Mesendoderm (in vitro differentiated cells): ENCODE measurements at regions not wholly inside any gene's neighbourhood (a gene's known extent, or its start where the extent isn't known, plus 50 kb on each side); places are given as distances from the start of the nearest gene placed in this dataset.

Experiments
- DNase-seq: peaks from one replicate; pipeline ENCODE4 v3.0.0; 2013
- H2AK5ac ChIP-seq: 2 replicates; pipeline ENCODE4 v1.6.1; 2013; ENCODE audit warnings: low read length, inconsistent platforms
- H2BK120ac ChIP-seq: 2 replicates; pipeline ENCODE4 v1.6.1; 2013; ENCODE audit warnings: low read depth, mild to moderate bottlenecking, low read length, moderate library complexity, mixed read lengths
- H2BK15ac ChIP-seq: replicated peaks from 2 replicates; pipeline ENCODE4 v1.6.1; 2013; ENCODE audit warnings: low read depth, mild to moderate bottlenecking, moderate library complexity
- H2BK5ac ChIP-seq: 2 replicates; pipeline ENCODE4 v1.6.1; 2013; ENCODE audit warnings: low read length, inconsistent platforms
- H3K18ac ChIP-seq: 2 replicates; pipeline ENCODE4 v1.6.1; 2013; ENCODE audit warnings: mild to moderate bottlenecking, low read length, mixed read lengths
- H3K23ac ChIP-seq: one replicate; pipeline ENCODE4 v1.6.1; 2013; ENCODE audit warnings: low read length
- H3K27ac ChIP-seq: 2 replicates; pipeline ENCODE4 v1.5.1; 2013; ENCODE audit warnings: low read depth, mild to moderate bottlenecking, inconsistent platforms, low read length, moderate library complexity
- H3K27me3 ChIP-seq: 2 replicates; pipeline ENCODE4 v1.6.1; 2013; ENCODE audit warnings: low read length, control low read depth, mild to moderate bottlenecking, inconsistent platforms; ENCODE audit not compliant: insufficient read depth, poor library complexity
- H3K36me3 ChIP-seq: 2 replicates; pipeline ENCODE4 v1.6.1; 2013; ENCODE audit warnings: low read length, inconsistent platforms; ENCODE audit not compliant: control insufficient read depth, insufficient read depth
- H3K4ac ChIP-seq: one replicate; pipeline ENCODE4 v1.6.1; 2013; ENCODE audit warnings: low read depth, mild to moderate bottlenecking, low read length, moderate library complexity
- H3K4me1 ChIP-seq: 2 replicates; pipeline ENCODE4 v1.6.1; 2013; ENCODE audit warnings: low read depth, low read length, inconsistent platforms; ENCODE audit not compliant: control insufficient read depth
- H3K4me2 ChIP-seq: 2 replicates; pipeline ENCODE4 v1.6.1; 2013; ENCODE audit warnings: low read length
- H3K4me3 ChIP-seq: 2 replicates; pipeline ENCODE4 v1.5.1; 2013; ENCODE audit warnings: mild to moderate bottlenecking, low read length
- H3K56ac ChIP-seq: one replicate; pipeline ENCODE4 v1.6.1; 2013; ENCODE audit warnings: low read length
- H3K79me1 ChIP-seq: 2 replicates; pipeline ENCODE4 v1.6.1; 2013; ENCODE audit warnings: low read length, inconsistent platforms
- H3K79me2 ChIP-seq: 2 replicates; pipeline ENCODE4 v1.6.1; 2013; ENCODE audit warnings: mild to moderate bottlenecking, low read length; ENCODE audit not compliant: control insufficient read depth, insufficient read depth
- H3K9ac ChIP-seq: 2 replicates; pipeline ENCODE4 v1.6.1; 2013; ENCODE audit warnings: low read length, inconsistent platforms
- H4K5ac ChIP-seq: one replicate; pipeline ENCODE4 v1.6.1; 2013; ENCODE audit warnings: low read length
- H4K8ac ChIP-seq: one replicate; pipeline ENCODE4 v1.6.1; 2013; ENCODE audit warnings: low read depth, mild to moderate bottlenecking, control low read depth, low read length, moderate library complexity
- WGBS: extraction: QIAGEN DNeasy Blood & Tissue Kit; methylation state at CpG from one replicate; pipeline ENCODE4 v1.1.7; 2013; ENCODE audit warnings: low lambda C conversion rate, missing lambda C conversion rate; ENCODE audit not compliant: insufficient coverage; ENCODE audit errors: extremely low coverage; 5-methylcytosine and 5-hydroxymethylcytosine counted together

DNA sequence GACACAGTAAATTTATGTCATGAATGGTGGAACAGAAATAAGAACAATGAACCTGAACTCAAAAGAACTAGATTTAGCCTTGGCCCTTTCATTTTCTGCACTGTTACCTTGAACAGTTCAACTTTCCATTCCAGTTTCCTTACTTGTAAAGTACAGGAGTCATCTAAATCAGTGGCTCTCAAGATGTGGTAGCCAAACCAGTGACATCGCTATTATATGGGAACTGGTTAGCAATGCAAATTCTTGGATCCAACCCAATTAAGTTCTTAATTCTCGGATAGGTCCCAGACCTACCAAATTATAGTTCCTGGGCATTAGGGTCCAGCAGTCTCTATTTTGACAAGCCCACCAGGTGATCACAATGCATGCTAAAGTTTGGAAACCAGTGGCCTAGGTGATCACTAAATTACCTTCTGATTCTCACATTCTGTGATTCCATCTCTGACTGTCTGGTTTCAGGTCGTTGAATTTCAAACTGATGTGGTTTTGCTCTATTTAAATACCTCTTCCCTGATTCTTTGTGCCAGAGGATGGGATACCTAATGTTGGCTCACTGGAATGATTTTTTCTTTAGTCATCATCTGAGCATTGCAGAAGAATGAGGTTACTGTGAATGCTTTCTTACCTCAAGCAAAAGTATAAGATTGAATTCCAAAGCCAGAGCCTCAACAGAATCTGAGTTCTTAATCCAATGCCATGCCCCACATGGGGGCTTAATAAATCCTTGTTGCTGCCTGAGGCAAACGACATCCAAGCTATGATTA is 253.8 kb downstream of the ENC1 start:
- Histone ChIP-seq H3K4me3 (no peak overlapping the region), H3K56ac (no peak overlapping the region), H3K27ac (no peak overlapping the region), H4K8ac (no peak overlapping the region), H3K79me1 (no peaks in the 10 kb centered on the region), H2BK5ac (no peak overlapping the region), H3K4me2 (no peak overlapping the region), H3K36me3 (no peaks in the 10 kb centered on the region), H3K18ac (no peak overlapping the region), H3K4me1 (peaks cover 6% of the 10 kb centered on the region), H3K4ac (no peak overlapping the region), H2BK15ac (no peak overlapping the region), H3K23ac (no peak overlapping the region), H2BK120ac (no peak overlapping the region), H3K9ac (no peak overlapping the region), H3K79me2 (no peaks in the 10 kb centered on the region), H4K5ac (no peak overlapping the region), H2AK5ac (no peak overlapping the region), H3K27me3 (no peaks in the 10 kb centered on the region)
- DNase-seq = no peak
- no CpG with 5 or more reads among the region's 4 CpGs for WGBS

DNA sequence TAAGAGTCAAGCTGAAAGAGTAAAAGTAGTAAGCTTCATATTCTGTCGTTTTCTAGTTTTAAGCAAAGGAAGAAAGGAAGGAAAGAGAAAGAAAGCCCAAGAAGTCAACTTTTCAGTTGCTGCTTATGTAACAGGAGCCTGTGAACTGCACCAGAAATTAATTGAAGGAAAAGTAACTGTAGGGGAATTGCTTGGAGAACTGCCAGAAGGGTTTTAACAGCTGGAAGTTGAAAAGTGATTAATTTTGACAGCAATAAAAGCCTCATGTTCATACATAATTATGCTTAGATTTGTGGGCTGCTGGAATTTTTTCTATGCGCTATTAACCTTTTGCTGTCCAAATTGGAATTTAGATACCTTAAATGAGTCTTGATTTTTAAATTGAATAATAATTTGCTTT is 255.7 kb downstream of the ENC1 start:
- Histone ChIP-seq H3K4me3 (no peak overlapping the region), H3K4ac (no peak overlapping the region), H2BK15ac (no peak overlapping the region), H3K4me1 (peaks cover 6% of the 10 kb centered on the region), H3K23ac (no peak overlapping the region), H3K56ac (no peak overlapping the region), H2BK5ac (no peak overlapping the region), H3K36me3 (no peaks in the 10 kb centered on the region), H3K4me2 (no peak overlapping the region), H3K79me1 (no peaks in the 10 kb centered on the region), H3K18ac (no peak overlapping the region), H4K5ac (no peak overlapping the region), H2AK5ac (no peak overlapping the region), H3K27me3 (no peaks in the 10 kb centered on the region), H4K8ac (no peak overlapping the region), H3K79me2 (no peaks in the 10 kb centered on the region), H3K9ac (no peak overlapping the region), H3K27ac (no peak overlapping the region), H2BK120ac (no peak overlapping the region)
- no CpG with 5 or more reads among the region's 2 CpGs for WGBS
- DNase-seq = no peak

DNA sequence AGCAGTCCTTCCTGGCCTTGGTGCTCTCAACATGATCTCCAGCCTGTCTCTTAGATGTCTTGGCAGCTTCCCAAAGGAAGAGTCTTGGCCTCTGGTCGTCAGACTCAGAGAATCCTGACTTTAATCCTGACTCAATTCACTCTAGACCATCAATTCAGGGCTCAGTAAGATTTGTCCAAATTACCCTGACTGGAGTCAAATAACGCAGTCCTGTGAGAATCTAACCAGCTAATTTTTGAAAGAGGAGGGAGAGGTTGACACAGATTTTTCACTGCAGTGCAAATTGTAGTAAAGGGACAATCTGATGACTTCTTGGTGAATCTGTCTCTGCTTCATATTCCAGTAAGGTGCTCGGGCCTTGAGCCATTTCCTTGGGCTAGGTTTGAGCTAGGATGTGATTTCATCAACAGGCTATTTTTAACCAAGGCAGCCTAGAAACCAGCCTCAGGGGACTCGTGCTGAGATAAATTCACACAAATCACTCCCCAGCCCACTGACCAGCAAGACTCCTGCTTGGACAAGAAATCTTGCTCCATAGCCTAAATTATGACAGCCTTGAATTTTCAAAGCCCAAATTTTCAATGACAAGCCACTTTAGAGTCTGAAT is 257.4 kb downstream of the ENC1 start:
- peak; percentile 50 for DNase-seq
- H3K79me1 ChIP-seq = no peaks in the 10 kb centered on the region
- no peak overlapping the region for H3K23ac ChIP-seq
- H3K9ac ChIP-seq = no peak overlapping the region
- no peak overlapping the region for H2BK5ac ChIP-seq
- no peaks in the 10 kb centered on the region for H3K79me2 ChIP-seq
- H4K5ac ChIP-seq = no peak overlapping the region
- H3K27me3 ChIP-seq = no peaks in the 10 kb centered on the region
- peaks cover 6% of the 10 kb centered on the region for H3K4me1 ChIP-seq
- H3K4ac ChIP-seq = no peak overlapping the region
- no peaks in the 10 kb centered on the region for H3K36me3 ChIP-seq
- H2BK15ac ChIP-seq = no peak overlapping the region
- H3K56ac ChIP-seq = no peak overlapping the region
- no peak overlapping the region for H2AK5ac ChIP-seq
- no peak overlapping the region for H4K8ac ChIP-seq
- WGBS = no CpG with 5 or more reads among the region's 4 CpGs
- H3K4me3 ChIP-seq = no peak overlapping the region
- H3K4me2 ChIP-seq = no peak overlapping the region
- H3K18ac ChIP-seq = no peak overlapping the region
- peak overlapping the region; percentile 23 for H3K27ac ChIP-seq
- H2BK120ac ChIP-seq = no peak overlapping the region

DNA sequence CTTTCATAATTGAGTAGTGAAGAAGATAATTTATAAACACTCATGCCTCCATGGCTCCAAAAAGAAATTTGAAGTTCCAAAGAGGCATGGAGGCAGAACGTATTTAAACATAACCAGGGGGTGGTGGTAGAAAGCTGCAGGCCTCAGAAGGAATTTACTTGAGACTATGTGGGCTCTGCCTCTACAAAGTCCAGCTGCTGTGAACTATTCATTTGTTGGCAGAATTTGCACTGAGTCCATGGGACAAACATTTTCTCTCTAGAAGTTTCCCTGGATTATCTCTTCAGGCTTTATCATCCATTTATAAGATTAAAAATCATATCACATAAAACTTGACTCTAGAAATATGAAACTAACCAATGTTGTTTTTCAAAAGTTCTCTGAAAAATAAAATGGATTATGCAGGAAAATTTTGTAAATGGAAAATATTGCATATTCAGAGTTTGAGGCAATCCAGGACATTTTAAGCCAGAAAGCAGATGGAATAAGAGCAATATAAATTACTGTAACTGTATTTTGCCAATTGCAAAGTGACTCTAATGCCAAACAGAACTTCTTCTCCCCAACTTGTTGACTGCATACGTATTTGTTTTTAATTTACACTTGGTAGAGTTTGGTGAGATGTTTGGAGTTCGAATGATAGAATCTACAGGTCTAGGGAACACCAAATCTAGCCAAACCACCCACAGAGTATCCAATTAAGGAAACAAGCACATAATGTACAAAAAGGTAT is 258.2 kb downstream of the ENC1 start:
- no peaks in the 10 kb centered on the region for H3K79me1 ChIP-seq
- no peak overlapping the region for H2AK5ac ChIP-seq
- H2BK120ac ChIP-seq = no peak overlapping the region
- no peaks in the 10 kb centered on the region for H3K79me2 ChIP-seq
- no peak for DNase-seq
- H3K9ac ChIP-seq = no peak overlapping the region
- no peak overlapping the region for H3K4ac ChIP-seq
- H3K27me3 ChIP-seq = no peaks in the 10 kb centered on the region
- peaks cover 6% of the 10 kb centered on the region for H3K4me1 ChIP-seq
- H3K56ac ChIP-seq = no peak overlapping the region
- H4K5ac ChIP-seq = no peak overlapping the region
- no peak overlapping the region for H3K4me3 ChIP-seq
- H3K36me3 ChIP-seq = no peaks in the 10 kb centered on the region
- H3K27ac ChIP-seq = no peak overlapping the region
- no peak overlapping the region for H4K8ac ChIP-seq
- no peak overlapping the region for H3K18ac ChIP-seq
- H3K23ac ChIP-seq = no peak overlapping the region
- H2BK5ac ChIP-seq = no peak overlapping the region
- WGBS = no CpG with 5 or more reads among the region's 3 CpGs
- H3K4me2 ChIP-seq = no peak overlapping the region
- no peak overlapping the region for H2BK15ac ChIP-seq

DNA sequence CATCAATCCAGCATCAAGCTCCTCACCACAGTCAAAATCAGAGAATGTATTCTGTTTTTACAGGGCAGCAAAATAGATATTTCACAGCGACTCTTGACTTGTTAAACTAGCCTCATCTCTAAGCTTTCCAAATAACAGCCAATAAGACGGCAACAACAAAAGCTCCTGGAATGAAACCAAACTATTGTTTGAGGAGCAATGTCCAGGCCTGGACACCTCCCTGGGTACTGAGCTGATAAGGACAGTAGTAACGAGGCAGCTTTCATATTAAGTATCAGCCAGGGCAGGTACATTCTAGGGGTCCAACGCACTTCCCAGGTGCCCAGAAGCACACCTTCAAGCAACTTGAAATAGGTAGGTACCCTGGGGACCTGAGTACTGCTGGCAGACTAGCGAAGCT is 260.3 kb downstream of the ENC1 start:
- Histone ChIP-seq H3K23ac (no peak overlapping the region), H3K36me3 (no peaks in the 10 kb centered on the region), H2BK5ac (no peak overlapping the region), H2BK15ac (no peak overlapping the region), H3K4ac (no peak overlapping the region), H3K4me2 (no peak overlapping the region), H3K4me3 (no peak overlapping the region), H3K9ac (no peak overlapping the region), H3K27ac (no peak overlapping the region), H4K5ac (no peak overlapping the region), H2AK5ac (no peak overlapping the region), H3K27me3 (no peaks in the 10 kb centered on the region), H3K79me1 (no peaks in the 10 kb centered on the region), H4K8ac (no peak overlapping the region), H3K79me2 (no peaks in the 10 kb centered on the region), H3K18ac (no peak overlapping the region), H2BK120ac (no peak overlapping the region), H3K56ac (no peak overlapping the region), H3K4me1 (peaks cover 7% of the 10 kb centered on the region)
- no peak for DNase-seq
- WGBS = no CpG with 5 or more reads among the region's 5 CpGs
